ENCODE measurements at regions not wholly inside any gene's neighbourhood (a gene's known extent, or its start where the extent isn't known, plus 50 kb on each side); places are given as distances from the start of the nearest gene placed in this dataset.

DNA sequence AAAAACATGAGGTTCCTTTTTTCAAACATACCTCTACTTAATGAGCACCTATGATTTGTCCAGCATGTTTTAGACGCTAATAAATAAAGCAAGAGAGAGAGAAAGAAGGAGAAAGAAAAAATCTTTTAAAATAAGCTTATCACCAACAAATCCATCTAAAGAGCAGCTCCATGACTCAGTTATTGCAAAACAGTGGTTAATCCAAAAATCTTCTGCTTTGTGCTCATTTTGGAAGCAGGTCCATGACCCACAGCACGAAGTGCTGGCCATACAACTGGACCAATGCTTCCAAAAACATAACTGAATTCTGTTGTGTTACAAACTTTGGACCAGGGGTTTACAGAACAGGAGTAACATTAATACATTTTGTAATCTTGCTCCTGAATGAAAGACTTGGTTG, 696.6 kb downstream of the KCNA4 start:
- Histone ChIP-seq H3K4me1 (no peaks in the 10 kb centered on the region), H3K27me3 (no peaks in the 10 kb centered on the region), H3K27ac (no peak overlapping the region), H3K4me3 (no peak overlapping the region), H3K36me3 (no peaks in the 10 kb centered on the region), H3K9me3 (no peaks in the 10 kb centered on the region)
- TF ChIP-seq, protein P1, sequence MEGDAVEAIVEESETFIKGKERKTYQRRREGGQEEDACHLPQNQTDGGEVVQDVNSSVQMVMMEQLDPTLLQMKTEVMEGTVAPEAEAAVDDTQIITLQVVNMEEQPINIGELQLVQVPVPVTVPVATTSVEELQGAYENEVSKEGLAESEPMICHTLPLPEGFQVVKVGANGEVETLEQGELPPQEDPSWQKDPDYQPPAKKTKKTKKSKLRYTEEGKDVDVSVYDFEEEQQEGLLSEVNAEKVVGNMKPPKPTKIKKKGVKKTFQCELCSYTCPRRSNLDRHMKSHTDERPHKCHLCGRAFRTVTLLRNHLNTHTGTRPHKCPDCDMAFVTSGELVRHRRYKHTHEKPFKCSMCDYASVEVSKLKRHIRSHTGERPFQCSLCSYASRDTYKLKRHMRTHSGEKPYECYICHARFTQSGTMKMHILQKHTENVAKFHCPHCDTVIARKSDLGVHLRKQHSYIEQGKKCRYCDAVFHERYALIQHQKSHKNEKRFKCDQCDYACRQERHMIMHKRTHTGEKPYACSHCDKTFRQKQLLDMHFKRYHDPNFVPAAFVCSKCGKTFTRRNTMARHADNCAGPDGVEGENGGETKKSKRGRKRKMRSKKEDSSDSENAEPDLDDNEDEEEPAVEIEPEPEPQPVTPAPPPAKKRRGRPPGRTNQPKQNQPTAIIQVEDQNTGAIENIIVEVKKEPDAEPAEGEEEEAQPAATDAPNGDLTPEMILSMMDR (IDR thresholded peaks at IDR 0.05) = no peak
- no peak for DNase-seq (ENCODE audit: low spot score)

DNA sequence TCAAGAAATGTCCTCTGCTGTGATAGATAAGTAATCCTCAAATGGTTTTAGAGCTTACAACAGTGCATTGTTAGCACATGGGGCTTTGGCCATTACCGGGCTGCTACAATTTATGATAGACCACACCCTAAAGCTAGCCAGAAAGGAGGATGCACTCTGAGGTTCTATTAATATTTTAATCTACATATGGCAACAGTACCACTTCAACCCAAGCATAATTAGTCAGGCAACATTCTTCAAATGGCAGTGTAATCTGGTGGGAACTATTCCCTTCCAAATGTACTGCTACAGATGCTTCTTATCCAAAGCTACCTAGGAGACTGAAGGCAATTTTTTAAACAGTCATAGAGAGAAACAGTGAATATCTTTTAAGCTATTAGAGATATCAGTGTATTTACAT, 697.6 kb downstream of the KCNA4 start:
- Histone ChIP-seq H3K27me3 (no peaks in the 10 kb centered on the region), H3K4me1 (no peaks in the 10 kb centered on the region), H3K4me3 (no peak overlapping the region), H3K36me3 (no peaks in the 10 kb centered on the region), H3K9me3 (no peaks in the 10 kb centered on the region), H3K27ac (no peak overlapping the region)
- TF ChIP-seq, protein P1 (IDR thresholded peaks at IDR 0.05) = no peak
- no peak for DNase-seq (ENCODE audit: low spot score)

DNA sequence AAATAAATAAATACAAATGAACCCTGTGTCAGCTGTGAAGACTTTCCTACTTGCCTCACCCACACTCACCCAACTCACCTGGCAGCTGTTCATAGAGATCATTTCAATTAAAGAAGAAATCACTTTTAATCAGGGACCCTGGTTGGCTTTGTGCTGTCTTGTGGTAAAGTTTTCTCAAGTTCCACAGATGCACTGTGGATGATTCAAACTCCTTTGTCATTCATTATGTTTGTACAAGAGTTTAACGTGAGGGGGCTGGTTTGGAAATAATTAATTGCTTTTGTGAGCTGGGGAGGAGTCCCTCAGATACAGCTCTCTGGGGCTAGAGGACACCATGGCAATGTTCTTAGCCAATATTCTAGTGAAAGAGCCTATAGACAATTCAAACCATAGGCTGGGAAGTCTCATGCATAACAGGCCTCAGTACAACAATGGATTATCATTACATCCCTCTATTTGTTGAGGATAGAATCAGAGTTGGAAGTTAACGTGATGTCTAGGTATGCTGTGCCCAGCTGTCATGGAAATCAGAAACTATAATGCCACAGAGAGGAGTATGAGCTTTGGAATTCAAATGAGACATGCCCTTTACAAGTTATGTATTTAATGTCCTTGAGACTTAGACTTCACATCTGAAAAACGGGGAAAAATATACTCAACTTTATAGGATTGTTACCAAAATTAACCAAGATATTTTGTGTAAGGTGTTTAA, 698.5 kb downstream of the KCNA4 start:
- Histone ChIP-seq H3K36me3 (no peaks in the 10 kb centered on the region), H3K27me3 (no peaks in the 10 kb centered on the region), H3K9me3 (no peaks in the 10 kb centered on the region), H3K4me1 (no peaks in the 10 kb centered on the region), H3K4me3 (no peak overlapping the region), H3K27ac (no peak overlapping the region)
- DNase-seq (ENCODE audit: low spot score) = no peak
- TF ChIP-seq, protein P1 (IDR thresholded peaks at IDR 0.05) = no peak

DNA sequence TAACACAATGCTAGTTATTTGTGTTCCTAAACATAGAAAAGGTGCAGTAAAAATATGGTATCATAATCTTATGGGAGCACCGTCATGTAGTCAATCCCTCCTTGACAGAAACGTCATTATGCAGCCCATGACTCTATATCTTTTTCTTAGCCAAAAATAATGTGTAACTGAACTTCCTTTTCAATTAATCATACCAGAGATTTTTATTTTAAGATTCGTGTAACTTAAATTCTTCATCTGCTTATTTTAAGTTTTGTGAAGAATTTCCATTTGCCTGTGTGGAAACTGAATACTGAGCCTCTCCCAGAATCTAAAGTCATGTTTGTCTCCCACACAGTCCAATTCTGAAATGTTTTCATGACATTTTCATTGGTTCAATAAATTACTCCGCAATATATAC, 699.1 kb downstream of the KCNA4 start:
- no peak for DNase-seq (ENCODE audit: low spot score)
- H3K4me3 ChIP-seq = no peak overlapping the region
- TF ChIP-seq, protein P1 (IDR thresholded peaks at IDR 0.05) = no peak
- H3K27me3 ChIP-seq = no peaks in the 10 kb centered on the region
- no peaks in the 10 kb centered on the region for H3K4me1 ChIP-seq
- no peaks in the 10 kb centered on the region for H3K9me3 ChIP-seq
- H3K36me3 ChIP-seq = no peaks in the 10 kb centered on the region
- no peak overlapping the region for H3K27ac ChIP-seq

DNA sequence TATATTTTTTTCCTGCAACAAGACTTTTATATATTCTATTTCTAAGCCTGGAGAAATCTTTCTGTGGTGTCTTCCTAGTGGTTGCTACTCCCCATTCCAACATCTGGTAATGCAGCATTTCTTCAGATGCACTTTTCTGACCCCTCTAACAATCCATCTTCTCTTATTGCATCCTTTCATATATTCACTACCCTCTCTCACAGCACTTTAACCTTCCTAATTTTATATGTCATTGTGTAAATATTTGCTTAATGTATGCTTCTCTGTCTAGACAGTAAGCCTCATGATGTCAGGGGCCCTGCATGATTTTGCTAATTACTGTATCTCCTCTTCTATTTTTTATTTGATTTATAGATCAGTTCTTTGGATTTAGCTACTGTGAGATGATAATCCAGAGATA, 701.6 kb downstream of the KCNA4 start:
- Histone ChIP-seq H3K9me3 (no peaks in the 10 kb centered on the region), H3K27ac (no peak overlapping the region), H3K4me1 (no peaks in the 10 kb centered on the region), H3K27me3 (no peaks in the 10 kb centered on the region), H3K36me3 (no peaks in the 10 kb centered on the region), H3K4me3 (no peak overlapping the region)
- no peak for DNase-seq (ENCODE audit: low spot score)
- TF ChIP-seq, protein P1 (IDR thresholded peaks at IDR 0.05) = no peak

DNA sequence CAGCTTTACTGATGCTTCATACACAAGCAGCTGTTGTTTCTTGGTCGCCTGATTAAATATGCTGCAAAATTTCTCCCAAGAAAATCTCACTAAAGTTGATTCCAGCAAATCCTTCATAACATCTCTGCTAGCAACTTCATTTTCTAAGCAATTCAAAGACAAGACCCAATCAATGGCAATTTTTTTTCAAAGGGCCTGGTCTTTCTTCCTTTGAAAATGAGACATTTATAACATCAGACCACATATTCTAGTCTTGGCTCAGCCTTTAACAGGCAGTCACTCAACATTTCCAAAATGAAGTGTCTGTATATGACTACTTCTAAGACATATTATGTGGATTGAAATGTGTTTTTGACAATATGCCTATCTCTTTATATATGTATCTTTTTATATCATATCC, 702.6 kb downstream of the KCNA4 start:
- no peaks in the 10 kb centered on the region for H3K27me3 ChIP-seq
- H3K4me1 ChIP-seq = no peaks in the 10 kb centered on the region
- H3K36me3 ChIP-seq = no peaks in the 10 kb centered on the region
- no peaks in the 10 kb centered on the region for H3K9me3 ChIP-seq
- no peak overlapping the region for H3K27ac ChIP-seq
- no peak overlapping the region for H3K4me3 ChIP-seq
- DNase-seq (ENCODE audit: low spot score) = no peak
- TF ChIP-seq, protein P1 (IDR thresholded peaks at IDR 0.05) = no peak

Measured in right atrium auricular region (tissue), 2 donors.